ENCODE measurements at regions not wholly inside any gene's neighbourhood (a gene's known extent, or its start where the extent isn't known, plus 50 kb on each side); places are given as distances from the start of the nearest gene placed in this dataset.

DNA sequence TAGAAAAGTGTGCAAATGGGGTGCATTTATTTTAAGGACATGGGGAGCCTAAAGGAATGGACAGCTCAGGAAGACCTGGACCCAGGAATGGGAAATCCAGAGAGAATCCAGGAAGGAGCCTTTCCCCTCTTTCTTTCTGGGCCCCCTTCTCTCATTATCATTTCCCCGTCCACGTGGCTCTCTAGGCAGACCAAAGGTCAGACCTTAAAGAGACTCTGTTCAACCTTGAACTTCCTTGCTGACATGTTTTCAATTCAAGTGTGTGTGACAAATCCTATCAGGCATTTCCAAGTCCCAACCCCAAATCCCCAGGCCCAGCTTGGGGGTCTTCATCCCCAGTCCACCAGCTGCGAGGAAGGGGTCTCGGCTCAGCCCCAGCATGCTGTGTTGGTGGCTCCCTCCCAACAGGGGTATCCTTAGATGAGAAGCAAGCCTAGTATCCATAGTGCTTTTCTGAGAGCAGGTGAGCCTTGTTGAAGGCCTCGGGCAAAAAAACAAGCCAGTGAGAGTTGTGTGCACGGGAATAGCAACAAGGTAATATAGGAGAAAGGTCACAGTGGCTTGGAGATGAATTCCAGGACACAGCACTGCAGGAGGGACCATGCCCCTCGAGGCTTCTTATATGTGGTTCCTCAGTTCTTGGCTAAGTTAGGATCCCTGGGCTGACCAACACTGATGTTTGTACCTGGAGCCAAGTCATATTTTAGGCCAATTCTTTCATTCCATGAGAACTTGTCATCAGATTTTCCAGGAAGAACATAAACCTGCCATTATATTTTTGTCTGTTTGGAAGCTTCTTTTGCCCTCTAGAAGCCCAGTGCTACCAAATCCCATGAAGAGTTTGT, 130.0 kb downstream of the ASB7 start:
- TF ChIP-seq, protein P1, sequence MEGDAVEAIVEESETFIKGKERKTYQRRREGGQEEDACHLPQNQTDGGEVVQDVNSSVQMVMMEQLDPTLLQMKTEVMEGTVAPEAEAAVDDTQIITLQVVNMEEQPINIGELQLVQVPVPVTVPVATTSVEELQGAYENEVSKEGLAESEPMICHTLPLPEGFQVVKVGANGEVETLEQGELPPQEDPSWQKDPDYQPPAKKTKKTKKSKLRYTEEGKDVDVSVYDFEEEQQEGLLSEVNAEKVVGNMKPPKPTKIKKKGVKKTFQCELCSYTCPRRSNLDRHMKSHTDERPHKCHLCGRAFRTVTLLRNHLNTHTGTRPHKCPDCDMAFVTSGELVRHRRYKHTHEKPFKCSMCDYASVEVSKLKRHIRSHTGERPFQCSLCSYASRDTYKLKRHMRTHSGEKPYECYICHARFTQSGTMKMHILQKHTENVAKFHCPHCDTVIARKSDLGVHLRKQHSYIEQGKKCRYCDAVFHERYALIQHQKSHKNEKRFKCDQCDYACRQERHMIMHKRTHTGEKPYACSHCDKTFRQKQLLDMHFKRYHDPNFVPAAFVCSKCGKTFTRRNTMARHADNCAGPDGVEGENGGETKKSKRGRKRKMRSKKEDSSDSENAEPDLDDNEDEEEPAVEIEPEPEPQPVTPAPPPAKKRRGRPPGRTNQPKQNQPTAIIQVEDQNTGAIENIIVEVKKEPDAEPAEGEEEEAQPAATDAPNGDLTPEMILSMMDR (conservative IDR thresholded peaks at IDR 0.05; ENCODE audit: low read depth, low read length), result no peak
- TF ChIP-seq EZH2 (IDR thresholded peaks at IDR 0.05; ENCODE audit: borderline replicate concordance, low read depth, low read length, poor library complexity, severe bottlenecking), result no peak
